LNCaP clone FGC (cell line): ENCODE measurements at regions not wholly inside any gene's neighbourhood (a gene's known extent, or its start where the extent isn't known, plus 50 kb on each side); places are given as distances from the start of the nearest gene placed in this dataset.

Source experiments
- DNase-seq: peaks from one replicate; pipeline ENCODE4 v3.0.0-alpha.2; 2011; ENCODE audit warnings: low read depth
- H3K4me3 ChIP-seq: 2 replicates; pipeline ENCODE4 v1.5.1; 2011; ENCODE audit warnings: mild to moderate bottlenecking, low read depth, low read length, control low read depth
- TF ChIP-seq, protein P1 (sequence below): IDR thresholded peaks from 2 replicates; pipeline ENCODE4 v1.5.1; 2012; ENCODE audit warnings: mild to moderate bottlenecking; ENCODE audit not compliant: control insufficient read depth, insufficient read depth; ENCODE audit errors: extremely low read depth

DNA sequence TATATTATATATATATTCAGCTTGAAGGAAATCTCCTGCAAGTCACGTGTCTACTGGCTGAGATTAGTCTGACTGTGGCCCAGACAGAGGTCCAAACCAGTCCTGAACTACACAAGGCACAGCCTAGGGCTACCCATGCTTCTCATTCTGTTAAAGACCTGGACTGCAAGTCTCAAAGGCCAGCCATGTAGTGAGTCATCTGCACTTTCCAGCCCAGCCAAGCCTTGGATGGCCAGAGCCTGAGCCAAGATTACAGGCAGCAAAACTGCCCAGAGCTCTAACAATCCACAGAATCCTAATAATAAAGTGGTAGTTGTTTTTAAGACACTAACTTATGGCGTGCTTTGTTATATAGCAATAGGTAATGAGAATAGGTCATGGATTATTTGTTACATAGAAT, 259.6 kb downstream of the SS18 start:
- no peak overlapping the region for H3K4me3 ChIP-seq
- TF ChIP-seq, protein P1, sequence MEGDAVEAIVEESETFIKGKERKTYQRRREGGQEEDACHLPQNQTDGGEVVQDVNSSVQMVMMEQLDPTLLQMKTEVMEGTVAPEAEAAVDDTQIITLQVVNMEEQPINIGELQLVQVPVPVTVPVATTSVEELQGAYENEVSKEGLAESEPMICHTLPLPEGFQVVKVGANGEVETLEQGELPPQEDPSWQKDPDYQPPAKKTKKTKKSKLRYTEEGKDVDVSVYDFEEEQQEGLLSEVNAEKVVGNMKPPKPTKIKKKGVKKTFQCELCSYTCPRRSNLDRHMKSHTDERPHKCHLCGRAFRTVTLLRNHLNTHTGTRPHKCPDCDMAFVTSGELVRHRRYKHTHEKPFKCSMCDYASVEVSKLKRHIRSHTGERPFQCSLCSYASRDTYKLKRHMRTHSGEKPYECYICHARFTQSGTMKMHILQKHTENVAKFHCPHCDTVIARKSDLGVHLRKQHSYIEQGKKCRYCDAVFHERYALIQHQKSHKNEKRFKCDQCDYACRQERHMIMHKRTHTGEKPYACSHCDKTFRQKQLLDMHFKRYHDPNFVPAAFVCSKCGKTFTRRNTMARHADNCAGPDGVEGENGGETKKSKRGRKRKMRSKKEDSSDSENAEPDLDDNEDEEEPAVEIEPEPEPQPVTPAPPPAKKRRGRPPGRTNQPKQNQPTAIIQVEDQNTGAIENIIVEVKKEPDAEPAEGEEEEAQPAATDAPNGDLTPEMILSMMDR = no peak
- no peak for DNase-seq

DNA sequence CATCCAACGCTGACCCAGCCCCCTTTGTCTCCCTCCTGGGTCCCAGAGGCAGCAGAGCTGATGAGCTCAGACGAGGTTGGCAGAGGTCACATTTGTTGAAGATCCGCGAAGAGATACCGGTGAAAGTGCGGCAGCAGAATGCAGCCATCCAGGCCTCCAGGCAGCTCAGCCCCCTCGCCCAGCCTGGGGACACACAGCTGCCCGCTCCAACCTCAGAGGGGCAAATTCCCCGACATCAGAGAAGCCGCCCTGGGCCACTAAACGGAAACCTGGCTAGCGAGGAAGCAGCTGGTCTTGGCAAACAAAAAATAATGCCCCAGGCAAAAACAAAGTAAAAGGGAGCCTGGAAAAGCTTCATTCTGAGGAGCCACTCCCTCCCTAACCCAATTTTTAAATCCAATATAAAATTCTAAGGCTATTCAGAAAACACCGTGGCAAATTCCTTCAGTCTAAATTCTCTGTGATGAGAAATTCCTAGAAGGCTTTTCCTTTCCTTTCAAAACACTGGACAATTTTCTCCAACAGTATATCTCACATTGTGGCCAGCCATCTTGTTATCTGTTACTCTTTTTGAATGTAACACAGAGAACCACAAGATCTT, 262.4 kb downstream of the SS18 start:
- H3K4me3 ChIP-seq = no peak overlapping the region
- no peak for DNase-seq
- TF ChIP-seq, protein P1 = no peak

DNA sequence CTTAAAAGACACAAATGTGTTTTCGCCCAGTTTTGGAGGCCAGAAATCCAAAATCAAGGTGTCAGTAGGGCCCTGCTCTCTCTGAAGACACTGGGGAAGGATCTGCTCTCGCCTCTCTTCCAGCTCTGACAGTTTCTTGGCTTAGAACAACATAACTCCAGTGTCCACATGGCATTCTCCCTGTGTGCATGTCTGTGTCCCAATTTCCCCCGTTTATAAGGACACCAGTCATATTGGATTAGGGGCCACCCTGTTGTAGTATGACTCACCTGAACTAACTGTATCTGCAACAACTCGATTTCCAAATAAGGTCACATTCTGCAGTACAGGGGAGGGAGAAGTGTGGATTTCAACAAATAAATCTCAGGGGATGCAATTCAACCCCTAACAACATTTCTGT, 263.2 kb downstream of the SS18 start:
- TF ChIP-seq, protein P1 = no peak
- DNase-seq = no peak
- H3K4me3 ChIP-seq = no peak overlapping the region

DNA sequence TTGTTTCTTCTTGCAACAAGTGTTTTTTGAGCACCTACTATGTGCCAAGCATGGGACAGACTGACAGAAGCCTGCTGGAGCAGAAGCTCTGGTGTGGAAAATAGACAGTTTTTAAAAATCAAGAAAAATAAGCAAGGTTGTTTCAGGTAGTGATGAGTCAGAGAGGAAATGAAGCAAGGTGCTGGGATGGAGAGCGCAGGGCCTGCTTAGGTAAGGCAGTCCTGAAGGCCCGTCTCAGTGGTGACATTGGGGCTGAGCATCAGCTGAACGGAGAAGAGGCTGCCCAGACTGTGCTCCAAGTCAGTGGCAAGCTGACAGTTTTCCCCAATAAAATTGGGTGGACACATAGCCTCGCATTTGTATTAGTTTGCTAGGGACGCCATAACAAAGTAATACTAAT, 263.6 kb downstream of the SS18 start:
- TF ChIP-seq, protein P1 = no peak
- no peak overlapping the region for H3K4me3 ChIP-seq
- DNase-seq = no peak

DNA sequence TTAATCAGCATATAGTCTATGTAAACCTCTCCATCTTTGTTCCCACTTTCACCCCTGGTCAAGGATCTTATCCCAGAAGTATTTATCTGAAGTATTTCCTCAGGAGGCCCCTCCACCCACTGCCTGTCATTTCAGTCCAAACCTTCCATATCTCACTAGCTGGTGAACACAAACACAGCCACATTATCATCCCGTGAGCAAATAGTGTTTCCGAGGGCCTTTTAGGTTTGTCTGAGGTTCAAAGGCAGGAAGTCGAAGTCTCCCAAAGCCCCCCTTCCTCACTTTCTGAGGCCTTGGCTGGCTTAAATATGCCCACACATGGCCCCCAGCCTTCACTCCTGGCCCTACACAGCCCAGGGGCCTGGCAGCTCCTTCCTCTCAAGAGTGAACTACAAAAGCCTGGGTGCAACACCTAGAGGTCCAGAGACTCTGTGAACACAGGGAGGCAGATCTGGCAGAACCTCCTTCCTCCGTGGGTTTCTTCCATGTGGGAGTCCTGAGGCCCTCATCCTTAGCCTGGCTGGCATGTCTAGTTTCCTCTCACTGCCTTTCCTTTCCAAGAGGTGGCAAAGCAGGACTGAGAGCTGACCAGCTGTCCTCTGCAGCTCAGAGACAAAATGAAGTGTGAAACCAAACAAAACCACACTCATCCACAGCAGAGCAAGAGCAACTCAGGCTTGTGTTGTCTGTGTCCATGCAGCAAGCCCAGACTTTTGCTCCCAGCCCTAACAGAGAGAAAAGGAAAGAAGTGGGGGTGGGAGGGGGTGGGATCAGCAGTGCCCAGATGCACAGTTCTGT, 264.2 kb downstream of the SS18 start:
- no peak for DNase-seq
- TF ChIP-seq, protein P1 = no peak
- H3K4me3 ChIP-seq = no peak overlapping the region

DNA sequence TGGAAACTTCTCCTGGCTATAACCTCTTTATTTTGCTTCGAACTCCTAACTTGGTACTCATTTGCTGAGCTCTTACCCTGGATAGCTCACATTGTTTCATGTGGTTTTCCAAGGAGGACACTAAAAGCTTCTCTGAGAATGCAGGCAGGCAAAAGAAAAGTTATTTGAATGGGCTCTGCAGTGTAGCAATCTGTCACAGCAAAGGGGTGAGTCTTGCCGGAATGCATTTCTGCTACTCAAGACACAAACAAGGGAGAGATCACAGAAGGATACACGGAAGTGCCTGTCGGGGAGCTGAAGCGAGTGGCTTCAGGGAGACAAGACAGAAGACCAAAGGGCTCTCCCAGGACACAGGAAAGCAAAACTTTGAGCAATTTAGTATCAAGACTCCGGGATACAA, 265.4 kb downstream of the SS18 start:
- no peak overlapping the region for H3K4me3 ChIP-seq
- TF ChIP-seq, protein P1 = no peak
- no peak for DNase-seq
